Activated CD4-positive, alpha-beta T cell treated with anti-CD3 and anti-CD28 coated beads for 4 hours (primary cell): ENCODE measurements at regions not wholly inside any gene's neighbourhood (a gene's known extent, or its start where the extent isn't known, plus 50 kb on each side); places are given as distances from the start of the nearest gene placed in this dataset.
"Not testable (repeated sequence)": the region's sequence is repeated elsewhere in the genome, so short reads cannot be mapped to it uniquely, and the experiment has no call there.

Experiments
- DNase-seq, 2 donors: peaks; one replicate each; pipeline ENCODE4 v3.0.0-alpha.2; 2020

- no peak for DNase-seq
Measured at GRCh38 chr2:750628-751027, 73.4 kb upstream of the TMEM18 start.

GRCh38 chr2:747762-748351 lies 70.7 kb upstream of the TMEM18 start:
- DNase-seq, result no peak

- no peak for DNase-seq
Measured at GRCh38 chr2:746697-747096, 69.5 kb upstream of the TMEM18 start.

DNA sequence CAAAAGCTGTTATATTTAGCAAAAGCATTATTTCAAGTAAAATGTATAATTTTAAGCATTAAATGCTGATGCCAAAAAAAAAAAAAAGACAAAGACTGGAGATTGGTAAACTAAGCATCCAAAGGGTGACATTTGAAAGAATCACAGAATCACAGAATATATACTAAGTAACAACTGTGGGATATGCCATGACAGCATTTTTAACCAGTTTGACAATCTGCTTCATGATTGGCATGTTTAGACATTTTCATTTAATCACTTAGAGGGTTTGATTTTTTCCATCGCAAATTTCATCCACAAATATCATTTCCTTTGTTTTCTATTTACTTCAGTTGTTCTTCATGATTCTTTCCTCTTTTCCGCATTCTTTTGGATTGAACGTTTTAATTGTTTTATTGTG lies 66.9 kb upstream of the TMEM18 start:
- no peak for DNase-seq

GRCh38 chr2:742221-742620 lies 65.0 kb upstream of the TMEM18 start:
- no peak for DNase-seq

GRCh38 chr2:741195-741496 lies 63.9 kb upstream of the TMEM18 start:
- DNase-seq, result no peak

GRCh38 chr2:740322-741194 lies 63.4 kb upstream of the TMEM18 start:
- peak; percentile 31 to 44 for DNase-seq

GRCh38 chr2:739864-740321 lies 62.7 kb upstream of the TMEM18 start:
- not testable (repeated sequence) for DNase-seq

GRCh38 chr2:736939-737338 lies 59.7 kb upstream of the TMEM18 start:
- no peak for DNase-seq

DNA sequence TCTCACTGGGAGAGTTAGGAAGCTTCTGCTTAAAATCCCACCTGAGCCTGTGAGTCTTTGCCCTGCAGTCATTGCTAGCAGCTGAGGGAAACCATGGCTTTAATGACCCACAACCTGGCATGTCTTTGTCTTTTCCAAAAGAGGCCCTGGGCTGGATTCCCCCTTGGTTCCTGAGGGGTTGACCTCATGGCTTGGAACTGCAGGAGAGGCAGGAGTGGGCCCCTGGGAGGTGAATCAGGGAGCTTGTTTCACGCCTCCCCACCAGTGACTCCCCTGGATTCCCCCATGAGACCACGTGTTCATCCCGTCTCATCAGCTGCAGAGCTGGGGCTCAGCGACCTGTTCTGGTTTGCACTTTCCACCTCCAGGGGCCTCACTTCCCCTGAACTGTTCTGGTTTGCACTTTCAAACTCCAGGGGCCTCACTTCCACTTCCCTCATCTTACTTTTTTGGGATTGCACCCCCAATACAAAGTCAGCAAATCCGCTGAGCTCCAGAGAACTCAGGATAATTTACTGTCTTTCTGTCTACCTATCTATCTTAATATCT lies 58.5 kb upstream of the TMEM18 start:
- DNase-seq, result no peak

GRCh38 chr2:734496-734895 lies 57.3 kb upstream of the TMEM18 start:
- no peak for DNase-seq

GRCh38 chr2:733495-733894 lies 56.3 kb upstream of the TMEM18 start:
- no peak for DNase-seq

- DNase-seq, result no peak
Measured at GRCh38 chr2:733001-733400, 55.8 kb upstream of the TMEM18 start.

- no peak for DNase-seq
Measured at GRCh38 chr2:731711-732110, 54.5 kb upstream of the TMEM18 start.

GRCh38 chr2:729376-729861 lies 52.2 kb upstream of the TMEM18 start:
- no peak for DNase-seq

GRCh38 chr2:728165-728564 lies 51.0 kb upstream of the TMEM18 start:
- no peak for DNase-seq

DNA sequence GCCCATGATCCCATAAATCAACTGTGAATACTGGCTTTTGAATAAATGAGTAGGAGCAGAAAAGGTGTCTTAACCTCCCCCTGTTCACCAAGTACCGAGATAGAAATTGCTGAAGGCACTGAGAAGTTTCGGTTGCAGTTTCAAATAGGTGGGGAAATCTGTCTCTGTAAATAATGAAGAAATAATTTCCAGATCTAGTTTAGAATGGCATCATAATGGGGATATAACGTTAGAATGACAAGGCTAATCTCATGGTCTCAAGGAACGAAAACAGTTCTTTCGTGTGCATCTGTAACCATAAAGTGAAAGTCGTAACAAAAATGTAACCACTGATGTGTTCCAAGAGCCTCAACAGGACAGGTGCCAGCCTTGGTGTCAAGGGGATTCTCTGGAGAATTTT lies 49.9 kb upstream of the TMEM18 start:
- DNase-seq, result no peak
